ENCODE measurements at regions not wholly inside any gene's neighbourhood (a gene's known extent, or its start where the extent isn't known, plus 50 kb on each side); places are given as distances from the start of the nearest gene placed in this dataset.

DNA sequence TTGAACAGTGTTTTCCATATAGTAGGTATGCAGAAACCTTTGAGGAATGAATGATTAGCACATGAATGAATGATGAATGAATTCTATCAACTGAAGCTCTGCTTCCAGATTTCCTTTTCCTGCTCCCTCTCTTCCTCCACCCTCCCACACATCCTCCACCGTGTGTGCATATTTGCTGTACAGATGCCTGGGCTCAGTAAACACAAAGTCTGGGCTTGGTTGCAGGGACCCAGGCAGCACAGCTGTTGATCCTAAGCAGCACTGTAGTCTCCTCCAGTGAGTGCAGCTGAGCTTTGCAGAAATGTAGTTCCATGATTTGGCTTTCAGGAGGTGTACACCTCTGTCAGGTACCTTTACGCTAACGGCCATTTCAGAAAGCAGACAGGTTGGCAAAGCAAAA lies 611.7 kb downstream of the NUF2 start (continued):
- TF ChIP-seq, protein P1, sequence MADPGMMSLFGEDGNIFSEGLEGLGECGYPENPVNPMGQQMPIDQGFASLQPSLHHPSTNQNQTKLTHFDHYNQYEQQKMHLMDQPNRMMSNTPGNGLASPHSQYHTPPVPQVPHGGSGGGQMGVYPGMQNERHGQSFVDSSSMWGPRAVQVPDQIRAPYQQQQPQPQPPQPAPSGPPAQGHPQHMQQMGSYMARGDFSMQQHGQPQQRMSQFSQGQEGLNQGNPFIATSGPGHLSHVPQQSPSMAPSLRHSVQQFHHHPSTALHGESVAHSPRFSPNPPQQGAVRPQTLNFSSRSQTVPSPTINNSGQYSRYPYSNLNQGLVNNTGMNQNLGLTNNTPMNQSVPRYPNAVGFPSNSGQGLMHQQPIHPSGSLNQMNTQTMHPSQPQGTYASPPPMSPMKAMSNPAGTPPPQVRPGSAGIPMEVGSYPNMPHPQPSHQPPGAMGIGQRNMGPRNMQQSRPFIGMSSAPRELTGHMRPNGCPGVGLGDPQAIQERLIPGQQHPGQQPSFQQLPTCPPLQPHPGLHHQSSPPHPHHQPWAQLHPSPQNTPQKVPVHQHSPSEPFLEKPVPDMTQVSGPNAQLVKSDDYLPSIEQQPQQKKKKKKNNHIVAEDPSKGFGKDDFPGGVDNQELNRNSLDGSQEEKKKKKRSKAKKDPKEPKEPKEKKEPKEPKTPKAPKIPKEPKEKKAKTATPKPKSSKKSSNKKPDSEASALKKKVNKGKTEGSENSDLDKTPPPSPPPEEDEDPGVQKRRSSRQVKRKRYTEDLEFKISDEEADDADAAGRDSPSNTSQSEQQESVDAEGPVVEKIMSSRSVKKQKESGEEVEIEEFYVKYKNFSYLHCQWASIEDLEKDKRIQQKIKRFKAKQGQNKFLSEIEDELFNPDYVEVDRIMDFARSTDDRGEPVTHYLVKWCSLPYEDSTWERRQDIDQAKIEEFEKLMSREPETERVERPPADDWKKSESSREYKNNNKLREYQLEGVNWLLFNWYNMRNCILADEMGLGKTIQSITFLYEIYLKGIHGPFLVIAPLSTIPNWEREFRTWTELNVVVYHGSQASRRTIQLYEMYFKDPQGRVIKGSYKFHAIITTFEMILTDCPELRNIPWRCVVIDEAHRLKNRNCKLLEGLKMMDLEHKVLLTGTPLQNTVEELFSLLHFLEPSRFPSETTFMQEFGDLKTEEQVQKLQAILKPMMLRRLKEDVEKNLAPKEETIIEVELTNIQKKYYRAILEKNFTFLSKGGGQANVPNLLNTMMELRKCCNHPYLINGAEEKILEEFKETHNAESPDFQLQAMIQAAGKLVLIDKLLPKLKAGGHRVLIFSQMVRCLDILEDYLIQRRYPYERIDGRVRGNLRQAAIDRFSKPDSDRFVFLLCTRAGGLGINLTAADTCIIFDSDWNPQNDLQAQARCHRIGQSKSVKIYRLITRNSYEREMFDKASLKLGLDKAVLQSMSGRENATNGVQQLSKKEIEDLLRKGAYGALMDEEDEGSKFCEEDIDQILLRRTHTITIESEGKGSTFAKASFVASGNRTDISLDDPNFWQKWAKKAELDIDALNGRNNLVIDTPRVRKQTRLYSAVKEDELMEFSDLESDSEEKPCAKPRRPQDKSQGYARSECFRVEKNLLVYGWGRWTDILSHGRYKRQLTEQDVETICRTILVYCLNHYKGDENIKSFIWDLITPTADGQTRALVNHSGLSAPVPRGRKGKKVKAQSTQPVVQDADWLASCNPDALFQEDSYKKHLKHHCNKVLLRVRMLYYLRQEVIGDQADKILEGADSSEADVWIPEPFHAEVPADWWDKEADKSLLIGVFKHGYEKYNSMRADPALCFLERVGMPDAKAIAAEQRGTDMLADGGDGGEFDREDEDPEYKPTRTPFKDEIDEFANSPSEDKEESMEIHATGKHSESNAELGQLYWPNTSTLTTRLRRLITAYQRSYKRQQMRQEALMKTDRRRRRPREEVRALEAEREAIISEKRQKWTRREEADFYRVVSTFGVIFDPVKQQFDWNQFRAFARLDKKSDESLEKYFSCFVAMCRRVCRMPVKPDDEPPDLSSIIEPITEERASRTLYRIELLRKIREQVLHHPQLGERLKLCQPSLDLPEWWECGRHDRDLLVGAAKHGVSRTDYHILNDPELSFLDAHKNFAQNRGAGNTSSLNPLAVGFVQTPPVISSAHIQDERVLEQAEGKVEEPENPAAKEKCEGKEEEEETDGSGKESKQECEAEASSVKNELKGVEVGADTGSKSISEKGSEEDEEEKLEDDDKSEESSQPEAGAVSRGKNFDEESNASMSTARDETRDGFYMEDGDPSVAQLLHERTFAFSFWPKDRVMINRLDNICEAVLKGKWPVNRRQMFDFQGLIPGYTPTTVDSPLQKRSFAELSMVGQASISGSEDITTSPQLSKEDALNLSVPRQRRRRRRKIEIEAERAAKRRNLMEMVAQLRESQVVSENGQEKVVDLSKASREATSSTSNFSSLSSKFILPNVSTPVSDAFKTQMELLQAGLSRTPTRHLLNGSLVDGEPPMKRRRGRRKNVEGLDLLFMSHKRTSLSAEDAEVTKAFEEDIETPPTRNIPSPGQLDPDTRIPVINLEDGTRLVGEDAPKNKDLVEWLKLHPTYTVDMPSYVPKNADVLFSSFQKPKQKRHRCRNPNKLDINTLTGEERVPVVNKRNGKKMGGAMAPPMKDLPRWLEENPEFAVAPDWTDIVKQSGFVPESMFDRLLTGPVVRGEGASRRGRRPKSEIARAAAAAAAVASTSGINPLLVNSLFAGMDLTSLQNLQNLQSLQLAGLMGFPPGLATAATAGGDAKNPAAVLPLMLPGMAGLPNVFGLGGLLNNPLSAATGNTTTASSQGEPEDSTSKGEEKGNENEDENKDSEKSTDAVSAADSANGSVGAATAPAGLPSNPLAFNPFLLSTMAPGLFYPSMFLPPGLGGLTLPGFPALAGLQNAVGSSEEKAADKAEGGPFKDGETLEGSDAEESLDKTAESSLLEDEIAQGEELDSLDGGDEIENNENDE (IDR thresholded peaks at IDR 0.05; ENCODE audit: low read depth, low read length), result no peak
- no peak for TF ChIP-seq JUNB (CRISPR knock-in tag; conservative IDR thresholded peaks at IDR 0.05)
- no peak for TF ChIP-seq ZC3H11A (IDR thresholded peaks at IDR 0.05; ENCODE audit: low read depth, low read length)
- TF ChIP-seq PURB (CRISPR knock-in tag; IDR thresholded peaks at IDR 0.05; ENCODE audit: low read depth), result no peak
- TF ChIP-seq, protein P2, sequence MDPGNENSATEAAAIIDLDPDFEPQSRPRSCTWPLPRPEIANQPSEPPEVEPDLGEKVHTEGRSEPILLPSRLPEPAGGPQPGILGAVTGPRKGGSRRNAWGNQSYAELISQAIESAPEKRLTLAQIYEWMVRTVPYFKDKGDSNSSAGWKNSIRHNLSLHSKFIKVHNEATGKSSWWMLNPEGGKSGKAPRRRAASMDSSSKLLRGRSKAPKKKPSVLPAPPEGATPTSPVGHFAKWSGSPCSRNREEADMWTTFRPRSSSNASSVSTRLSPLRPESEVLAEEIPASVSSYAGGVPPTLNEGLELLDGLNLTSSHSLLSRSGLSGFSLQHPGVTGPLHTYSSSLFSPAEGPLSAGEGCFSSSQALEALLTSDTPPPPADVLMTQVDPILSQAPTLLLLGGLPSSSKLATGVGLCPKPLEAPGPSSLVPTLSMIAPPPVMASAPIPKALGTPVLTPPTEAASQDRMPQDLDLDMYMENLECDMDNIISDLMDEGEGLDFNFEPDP (CRISPR knock-in tag; IDR thresholded peaks at IDR 0.05), result no peak
- TF ChIP-seq PML (IDR thresholded peaks at IDR 0.05; ENCODE audit: low read length), result no peak
- TF ChIP-seq ZEB2 (IDR thresholded peaks at IDR 0.05), result no peak
- TF ChIP-seq ARHGAP35 (IDR thresholded peaks at IDR 0.05; ENCODE audit: partially characterized antibody), result no peak
- TF ChIP-seq, protein P3, sequence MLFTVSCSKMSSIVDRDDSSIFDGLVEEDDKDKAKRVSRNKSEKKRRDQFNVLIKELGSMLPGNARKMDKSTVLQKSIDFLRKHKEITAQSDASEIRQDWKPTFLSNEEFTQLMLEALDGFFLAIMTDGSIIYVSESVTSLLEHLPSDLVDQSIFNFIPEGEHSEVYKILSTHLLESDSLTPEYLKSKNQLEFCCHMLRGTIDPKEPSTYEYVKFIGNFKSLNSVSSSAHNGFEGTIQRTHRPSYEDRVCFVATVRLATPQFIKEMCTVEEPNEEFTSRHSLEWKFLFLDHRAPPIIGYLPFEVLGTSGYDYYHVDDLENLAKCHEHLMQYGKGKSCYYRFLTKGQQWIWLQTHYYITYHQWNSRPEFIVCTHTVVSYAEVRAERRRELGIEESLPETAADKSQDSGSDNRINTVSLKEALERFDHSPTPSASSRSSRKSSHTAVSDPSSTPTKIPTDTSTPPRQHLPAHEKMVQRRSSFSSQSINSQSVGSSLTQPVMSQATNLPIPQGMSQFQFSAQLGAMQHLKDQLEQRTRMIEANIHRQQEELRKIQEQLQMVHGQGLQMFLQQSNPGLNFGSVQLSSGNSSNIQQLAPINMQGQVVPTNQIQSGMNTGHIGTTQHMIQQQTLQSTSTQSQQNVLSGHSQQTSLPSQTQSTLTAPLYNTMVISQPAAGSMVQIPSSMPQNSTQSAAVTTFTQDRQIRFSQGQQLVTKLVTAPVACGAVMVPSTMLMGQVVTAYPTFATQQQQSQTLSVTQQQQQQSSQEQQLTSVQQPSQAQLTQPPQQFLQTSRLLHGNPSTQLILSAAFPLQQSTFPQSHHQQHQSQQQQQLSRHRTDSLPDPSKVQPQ (CRISPR knock-in tag; IDR thresholded peaks at IDR 0.05; ENCODE audit: borderline replicate concordance), result no peak

Data from K562 (cell line).